Testis (tissue), 2 donors: ENCODE measurements at regions not wholly inside any gene's neighbourhood (a gene's known extent, or its start where the extent isn't known, plus 50 kb on each side); places are given as distances from the start of the nearest gene placed in this dataset.
"Not testable (repeated sequence)": the region's sequence is repeated elsewhere in the genome, so short reads cannot be mapped to it uniquely, and the experiment has no call there.

ENCODE experiments used
- DNase-seq: peaks from one replicate; pipeline ENCODE4 v3.0.0-alpha.2; 2019
- H3K27ac ChIP-seq, 2 donors: fragments of 200-600 bp; sonication (generic); one replicate each; pipeline ENCODE4 v1.5.1; 2019
- H3K27me3 ChIP-seq: fragments of 200-600 bp; sonication (generic); one replicate; pipeline ENCODE4 v1.5.1; 2019
- H3K36me3 ChIP-seq: fragments of 200-600 bp; sonication (generic); one replicate; pipeline ENCODE4 v1.5.1; 2017; ENCODE audit warnings: low read depth; ENCODE audit errors: missing control alignments
- H3K4me1 ChIP-seq: fragments of 200-600 bp; sonication (generic); one replicate; pipeline ENCODE4 v1.5.1; 2019
- H3K4me3 ChIP-seq, 2 donors: fragments of 200-600 bp; sonication (generic); one replicate each; pipeline ENCODE4 v1.5.1; 2017 to 2019
- H3K9me3 ChIP-seq: fragments of 200-600 bp; sonication (generic); one replicate; pipeline ENCODE4 v1.5.1; 2017
- CTCF ChIP-seq, 3 experiments: fragments of 450-650 bp in 2 of 3; fragments of 200-600 bp in 1 of 3; sonication (generic) in 1 of 3; IDR thresholded peaks; one replicate each; pipeline ENCODE4 v1.5.1; 2016 to 2019; ENCODE audit warnings: antibody characterized with exemption in 3 of 3, mild to moderate bottlenecking in 2 of 3, moderate library complexity in 1 of 3
- POLR2A ChIP-seq: fragments of 450-650 bp; IDR thresholded peaks from one replicate; pipeline ENCODE4 v1.6.1; 2017; ENCODE audit warnings: antibody characterized with exemption, mild to moderate bottlenecking, moderate library complexity
- WGBS, 2 donors: methylation state at CpG; one replicate each; pipeline ENCODE4 v1.1.5; 2018; 5-methylcytosine and 5-hydroxymethylcytosine counted together
- intact Hi-C: fragments of 100-400 bp; cut with DNase I; formaldehyde crosslinking; loops from one replicate; pipeline ENCODE4 v1.15.1; 2023; ENCODE audit warnings: low total_unique reads

GRCh38 chr13:79851318-79851717 lies 370.4 kb downstream of the NDFIP2 start:
- no peak overlapping the region for H3K27ac ChIP-seq
- H3K27me3 ChIP-seq, result no peaks in the 10 kb centered on the region
- intact Hi-C loops, result no loop called here
- no peak for DNase-seq
- no peaks in the 10 kb centered on the region for H3K9me3 ChIP-seq
- no peak overlapping the region for H3K4me3 ChIP-seq
- TF ChIP-seq POLR2A (no peak), CTCF (IDR thresholded peaks at IDR 0.05) (no peak)
- H3K36me3 ChIP-seq, result no peaks in the 10 kb centered on the region
- no peaks in the 10 kb centered on the region for H3K4me1 ChIP-seq

GRCh38 chr13:79847882-79848592 lies 367.1 kb downstream of the NDFIP2 start:
- 60 to 69% methylated on average over 5 of the region's 5 CpGs for WGBS, 2 donors
- no peak overlapping the region for H3K27ac ChIP-seq
- intact Hi-C loops, result no loop called here
- H3K4me3 ChIP-seq, result no peak overlapping the region
- H3K4me1 ChIP-seq, result no peaks in the 10 kb centered on the region
- no peak for TF ChIP-seq POLR2A
- no peak for TF ChIP-seq CTCF (IDR thresholded peaks at IDR 0.05)
- no peaks in the 10 kb centered on the region for H3K36me3 ChIP-seq
- H3K9me3 ChIP-seq, result no peaks in the 10 kb centered on the region
- no peaks in the 10 kb centered on the region for H3K27me3 ChIP-seq
- no peak for DNase-seq

GRCh38 chr13:79846386-79846785 lies 365.4 kb downstream of the NDFIP2 start:
- no peak for DNase-seq
- no peak for TF ChIP-seq POLR2A
- no peak for TF ChIP-seq CTCF (IDR thresholded peaks at IDR 0.05)
- Histone ChIP-seq H3K4me3 (no peak overlapping the region), H3K4me1 (no peaks in the 10 kb centered on the region), H3K36me3 (no peaks in the 10 kb centered on the region), H3K27me3 (no peaks in the 10 kb centered on the region), H3K9me3 (no peaks in the 10 kb centered on the region), H3K27ac (no peak overlapping the region)
- intact Hi-C loops, result no loop called here
- 93 to 94% methylated on average over 4 of the region's 4 CpGs for WGBS, 2 donors

- Histone ChIP-seq H3K27me3 (no peaks in the 10 kb centered on the region), H3K4me3 (no peak overlapping the region), H3K9me3 (no peaks in the 10 kb centered on the region), H3K4me1 (no peaks in the 10 kb centered on the region), H3K27ac (no peak overlapping the region), H3K36me3 (no peaks in the 10 kb centered on the region)
- TF ChIP-seq POLR2A, result no peak
- no peak for TF ChIP-seq CTCF (IDR thresholded peaks at IDR 0.05)
- WGBS, 2 donors, result 89% methylated on average over 3 of the region's 3 CpGs
- intact Hi-C loops, result no loop called here
- DNase-seq, result no peak
These were observed 356.9 kb downstream of the NDFIP2 start for GRCh38 chr13:79837741-79838450.

GRCh38 chr13:79836121-79836520 lies 355.2 kb downstream of the NDFIP2 start:
- H3K4me3 ChIP-seq, intact Hi-C loops, H3K4me1 ChIP-seq, DNase-seq, H3K27ac ChIP-seq, H3K9me3 ChIP-seq, H3K36me3 ChIP-seq, H3K27me3 ChIP-seq: not testable (repeated sequence)
- 55 to 60% methylated on average over 2 of the region's 2 CpGs for WGBS, 2 donors
